ENCODE measurements at regions not wholly inside any gene's neighbourhood (a gene's known extent, or its start where the extent isn't known, plus 50 kb on each side); places are given as distances from the start of the nearest gene placed in this dataset.

DNA sequence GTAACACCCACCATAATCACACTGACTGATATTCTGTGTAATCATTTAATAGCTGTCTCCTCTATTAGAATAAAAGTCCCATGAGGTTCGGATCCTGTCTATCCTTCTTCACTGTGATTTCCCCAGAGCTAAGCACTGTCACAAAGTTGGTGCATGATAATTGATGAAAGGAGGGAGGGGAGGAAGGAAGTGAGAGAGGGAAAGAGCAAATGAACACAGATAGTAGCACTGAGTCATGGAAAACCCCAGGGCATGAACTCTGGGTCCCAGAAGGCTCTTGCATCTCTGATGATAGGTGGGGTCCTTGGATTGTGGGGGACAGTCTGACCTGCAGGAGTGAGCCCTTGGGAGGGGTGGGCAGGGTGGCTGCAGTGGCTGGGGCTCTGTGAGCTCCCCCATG lies 294.1 kb downstream of the LRFN2 start:
- TF ChIP-seq, protein P1, sequence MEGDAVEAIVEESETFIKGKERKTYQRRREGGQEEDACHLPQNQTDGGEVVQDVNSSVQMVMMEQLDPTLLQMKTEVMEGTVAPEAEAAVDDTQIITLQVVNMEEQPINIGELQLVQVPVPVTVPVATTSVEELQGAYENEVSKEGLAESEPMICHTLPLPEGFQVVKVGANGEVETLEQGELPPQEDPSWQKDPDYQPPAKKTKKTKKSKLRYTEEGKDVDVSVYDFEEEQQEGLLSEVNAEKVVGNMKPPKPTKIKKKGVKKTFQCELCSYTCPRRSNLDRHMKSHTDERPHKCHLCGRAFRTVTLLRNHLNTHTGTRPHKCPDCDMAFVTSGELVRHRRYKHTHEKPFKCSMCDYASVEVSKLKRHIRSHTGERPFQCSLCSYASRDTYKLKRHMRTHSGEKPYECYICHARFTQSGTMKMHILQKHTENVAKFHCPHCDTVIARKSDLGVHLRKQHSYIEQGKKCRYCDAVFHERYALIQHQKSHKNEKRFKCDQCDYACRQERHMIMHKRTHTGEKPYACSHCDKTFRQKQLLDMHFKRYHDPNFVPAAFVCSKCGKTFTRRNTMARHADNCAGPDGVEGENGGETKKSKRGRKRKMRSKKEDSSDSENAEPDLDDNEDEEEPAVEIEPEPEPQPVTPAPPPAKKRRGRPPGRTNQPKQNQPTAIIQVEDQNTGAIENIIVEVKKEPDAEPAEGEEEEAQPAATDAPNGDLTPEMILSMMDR (conservative IDR thresholded peaks at IDR 0.05): no peak
- no peak for TF ChIP-seq ZFX (IDR thresholded peaks at IDR 0.05)
